ENCODE measurements at regions not wholly inside any gene's neighbourhood (a gene's known extent, or its start where the extent isn't known, plus 50 kb on each side); places are given as distances from the start of the nearest gene placed in this dataset.
"Not testable (repeated sequence)": the region's sequence is repeated elsewhere in the genome, so short reads cannot be mapped to it uniquely, and the experiment has no call there.

DNA sequence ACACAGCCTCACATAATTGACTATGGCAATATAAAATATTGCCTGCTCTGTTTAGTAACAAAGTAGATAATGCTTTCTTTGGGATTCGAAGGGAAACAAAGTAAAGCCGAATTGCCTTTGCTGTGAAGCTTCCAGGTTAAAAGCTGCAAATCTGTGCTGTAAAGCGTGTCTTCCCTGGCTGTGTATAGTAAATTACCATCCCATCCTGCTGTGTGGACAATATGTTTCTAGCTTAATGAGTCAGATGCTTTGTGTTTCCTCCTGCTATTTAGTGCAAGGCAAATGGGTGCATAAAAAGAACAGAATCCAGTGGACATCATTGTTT lies 265.1 kb downstream of the SOCS6 start:
- Histone ChIP-seq H3K4me1 (no peaks in the 10 kb centered on the region), H3K27me3 (no peaks in the 10 kb centered on the region), H3K9me3 (no peaks in the 10 kb centered on the region), H3K4me3 (no peak overlapping the region), H3K36me3 (no peaks in the 10 kb centered on the region), H3K27ac (no peak overlapping the region)
- TF ChIP-seq, protein P1, sequence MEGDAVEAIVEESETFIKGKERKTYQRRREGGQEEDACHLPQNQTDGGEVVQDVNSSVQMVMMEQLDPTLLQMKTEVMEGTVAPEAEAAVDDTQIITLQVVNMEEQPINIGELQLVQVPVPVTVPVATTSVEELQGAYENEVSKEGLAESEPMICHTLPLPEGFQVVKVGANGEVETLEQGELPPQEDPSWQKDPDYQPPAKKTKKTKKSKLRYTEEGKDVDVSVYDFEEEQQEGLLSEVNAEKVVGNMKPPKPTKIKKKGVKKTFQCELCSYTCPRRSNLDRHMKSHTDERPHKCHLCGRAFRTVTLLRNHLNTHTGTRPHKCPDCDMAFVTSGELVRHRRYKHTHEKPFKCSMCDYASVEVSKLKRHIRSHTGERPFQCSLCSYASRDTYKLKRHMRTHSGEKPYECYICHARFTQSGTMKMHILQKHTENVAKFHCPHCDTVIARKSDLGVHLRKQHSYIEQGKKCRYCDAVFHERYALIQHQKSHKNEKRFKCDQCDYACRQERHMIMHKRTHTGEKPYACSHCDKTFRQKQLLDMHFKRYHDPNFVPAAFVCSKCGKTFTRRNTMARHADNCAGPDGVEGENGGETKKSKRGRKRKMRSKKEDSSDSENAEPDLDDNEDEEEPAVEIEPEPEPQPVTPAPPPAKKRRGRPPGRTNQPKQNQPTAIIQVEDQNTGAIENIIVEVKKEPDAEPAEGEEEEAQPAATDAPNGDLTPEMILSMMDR (IDR thresholded peaks at IDR 0.05), result no peak
- no peak for TF ChIP-seq POLR2A (IDR thresholded peaks at IDR 0.05)
- intact Hi-C loops (cut with DNase I; ENCODE audit: low total_unique reads), result no loop called here
- no peak for DNase-seq

DNA sequence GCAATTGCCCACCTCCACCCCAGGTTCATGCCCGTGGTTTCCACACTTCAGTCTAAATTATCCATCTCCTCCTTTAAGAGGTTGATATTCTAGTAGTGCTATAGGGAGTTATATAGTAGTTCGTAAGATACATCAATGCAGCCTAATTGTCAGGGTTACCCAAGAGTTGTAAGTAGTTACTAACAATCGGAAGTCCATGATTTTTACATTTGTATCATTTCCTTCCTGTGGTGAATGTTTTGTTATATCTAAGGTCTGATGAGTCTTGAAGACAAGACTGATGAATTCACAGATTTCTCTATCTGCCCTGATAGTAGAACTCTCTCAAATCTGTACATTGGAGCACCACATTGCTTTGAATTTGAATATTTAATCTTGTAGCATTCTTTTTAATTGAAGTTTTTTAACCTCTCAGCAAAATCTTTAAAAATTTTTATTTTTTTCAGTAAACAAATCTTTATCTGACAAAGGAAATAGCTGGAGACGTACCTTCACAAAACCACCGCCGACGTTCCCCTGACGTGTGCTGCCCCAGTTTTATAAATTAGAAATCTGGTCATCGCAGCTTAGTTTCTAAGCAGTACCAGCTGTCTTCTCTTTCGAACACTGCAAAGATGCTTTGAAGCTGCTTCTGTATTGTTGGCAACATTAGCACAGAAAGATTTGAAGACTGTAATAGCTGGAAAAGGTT lies 264.5 kb downstream of the SOCS6 start:
- H3K27me3 ChIP-seq, result no peaks in the 10 kb centered on the region
- no peak for TF ChIP-seq POLR2A (IDR thresholded peaks at IDR 0.05)
- TF ChIP-seq, protein P1 (IDR thresholded peaks at IDR 0.05), result no peak

GRCh38 chr18:70536370-70537062 lies 247.7 kb downstream of the SOCS6 start:
- no peak for TF ChIP-seq POLR2A (IDR thresholded peaks at IDR 0.05)
- TF ChIP-seq, protein P1 (IDR thresholded peaks at IDR 0.05), result no peak
- Histone ChIP-seq H3K27me3 (no peaks in the 10 kb centered on the region), H3K4me3 (no peak overlapping the region), H3K27ac (no peak overlapping the region), H3K36me3 (no peaks in the 10 kb centered on the region), H3K4me1 (no peaks in the 10 kb centered on the region), H3K9me3 (no peaks in the 10 kb centered on the region)
- intact Hi-C loops (cut with DNase I; ENCODE audit: low total_unique reads), result no loop called here
- no peak for DNase-seq

More for the DNA sequence above, 264.5 kb downstream of the SOCS6 start:
- Histone ChIP-seq H3K27ac (no peak overlapping the region), H3K4me3 (no peak overlapping the region), H3K4me1 (no peaks in the 10 kb centered on the region), H3K36me3 (no peaks in the 10 kb centered on the region), H3K9me3 (no peaks in the 10 kb centered on the region)
- DNase-seq, result no peak
- intact Hi-C loops (cut with DNase I; ENCODE audit: low total_unique reads), result no loop called here

DNA sequence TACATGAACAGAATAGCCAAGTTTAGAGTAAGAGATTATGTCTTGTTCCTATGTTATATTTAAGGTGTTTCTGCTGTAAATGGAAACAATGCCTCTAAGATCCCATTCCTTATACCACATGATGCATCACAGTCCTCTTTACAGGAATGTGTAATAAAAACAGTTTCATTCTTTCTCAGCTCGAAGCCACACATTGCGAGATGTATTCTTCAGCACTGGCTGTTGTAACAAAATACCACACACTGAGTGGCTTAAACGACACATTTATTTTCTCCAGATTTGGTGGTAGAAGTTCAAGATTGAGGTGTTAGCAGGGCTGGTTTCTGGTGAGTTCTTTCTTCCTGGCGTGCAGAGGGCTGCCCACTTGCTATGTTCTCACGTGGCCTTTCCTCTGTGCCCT lies 246.2 kb downstream of the SOCS6 start:
- intact Hi-C loops (cut with DNase I; ENCODE audit: low total_unique reads), result no loop called here
- TF ChIP-seq POLR2A (IDR thresholded peaks at IDR 0.05), result no peak
- TF ChIP-seq, protein P1 (IDR thresholded peaks at IDR 0.05), result no peak
- DNase-seq, result no peak

GRCh38 chr18:70525322-70525721 lies 236.5 kb downstream of the SOCS6 start:
- H3K4me1 ChIP-seq; intact Hi-C loops (cut with DNase I; ENCODE audit: low total_unique reads); H3K27me3 ChIP-seq; H3K36me3 ChIP-seq; DNase-seq; H3K4me3 ChIP-seq; H3K9me3 ChIP-seq; H3K27ac ChIP-seq: not testable (repeated sequence)

More for the DNA sequence above, 246.2 kb downstream of the SOCS6 start:
- Histone ChIP-seq H3K4me1 (no peaks in the 10 kb centered on the region), H3K36me3 (no peaks in the 10 kb centered on the region), H3K27ac (no peak overlapping the region), H3K9me3 (no peaks in the 10 kb centered on the region), H3K4me3 (no peak overlapping the region), H3K27me3 (no peaks in the 10 kb centered on the region)

Data from uterus (tissue), 3 donors.